GM21825 (cell line): ENCODE measurements at regions not wholly inside any gene's neighbourhood (a gene's known extent, or its start where the extent isn't known, plus 50 kb on each side); places are given as distances from the start of the nearest gene placed in this dataset.

Experiments used
- ATAC-seq: cut with Tn5 transposase; IDR thresholded peaks from one replicate; pipeline ENCODE4 v1.9.1; 2021; ENCODE audit warnings: mild to moderate bottlenecking, moderate library complexity; ENCODE audit not compliant: unreplicated experiment

- ATAC-seq: no peak
Observed at GRCh38 chr4:3830774-3831528, 64.8 kb downstream of the ADRA2C start.

- no peak for ATAC-seq
Observed at GRCh38 chr4:3831529-3832150, 65.5 kb downstream of the ADRA2C start.

GRCh38 chr4:3832536-3833220 is 66.5 kb downstream of the ADRA2C start:
- no peak for ATAC-seq

- ATAC-seq: no peak
Observed at GRCh38 chr4:3833326-3833989, 67.3 kb downstream of the ADRA2C start.

- ATAC-seq: no peak
Observed at GRCh38 chr4:3834186-3834662, 68.0 kb downstream of the ADRA2C start.

- no peak for ATAC-seq
Observed at GRCh38 chr4:3834663-3835521, 68.7 kb downstream of the ADRA2C start.

- no peak for ATAC-seq
Observed at GRCh38 chr4:3835527-3836405, 69.6 kb downstream of the ADRA2C start.

- ATAC-seq: no peak
Observed at GRCh38 chr4:3836406-3836755, 70.2 kb downstream of the ADRA2C start.

- ATAC-seq: no peak
Observed at GRCh38 chr4:3836756-3837601, 70.8 kb downstream of the ADRA2C start.

GRCh38 chr4:3838437-3839380 is 72.5 kb downstream of the ADRA2C start:
- ATAC-seq: no peak

GRCh38 chr4:3845094-3845743 is 79.0 kb downstream of the ADRA2C start:
- ATAC-seq: no peak

GRCh38 chr4:3845744-3846429 is 79.7 kb downstream of the ADRA2C start:
- no peak for ATAC-seq

- ATAC-seq: no peak
Observed at GRCh38 chr4:3847211-3847940, 81.2 kb downstream of the ADRA2C start.

- no peak for ATAC-seq
Observed at GRCh38 chr4:3848323-3848722, 82.1 kb downstream of the ADRA2C start.

GRCh38 chr4:3849140-3849539 is 83.0 kb downstream of the ADRA2C start:
- ATAC-seq: no peak

- no peak for ATAC-seq
Observed at GRCh38 chr4:3850128-3850527, 83.9 kb downstream of the ADRA2C start.
